HG02885 (cell line): ENCODE measurements at regions not wholly inside any gene's neighbourhood (a gene's known extent, or its start where the extent isn't known, plus 50 kb on each side); places are given as distances from the start of the nearest gene placed in this dataset.
"Not testable (repeated sequence)": the region's sequence is repeated elsewhere in the genome, so short reads cannot be mapped to it uniquely, and the experiment has no call there.

Experiments used
- ATAC-seq: cut with Tn5 transposase; IDR thresholded peaks from one replicate; pipeline ENCODE4 v1.9.1; 2021; ENCODE audit warnings: mild to moderate bottlenecking; ENCODE audit not compliant: unreplicated experiment, poor library complexity

GRCh38 chr5:135279328-135279727, 119.7 kb downstream of the MACROH2A1 start:
- ATAC-seq, result no peak

- no peak for ATAC-seq
Observed at GRCh38 chr5:135276151-135276550, 122.9 kb downstream of the MACROH2A1 start.

- no peak for ATAC-seq
Observed at GRCh38 chr5:135273212-135273611, 125.8 kb downstream of the MACROH2A1 start.

- no peak for ATAC-seq
Observed at GRCh38 chr5:135272311-135272805, 126.7 kb downstream of the MACROH2A1 start.

- no peak for ATAC-seq
Observed at GRCh38 chr5:135271533-135272310, 127.3 kb downstream of the MACROH2A1 start.

GRCh38 chr5:135269931-135270421, 129.1 kb downstream of the MACROH2A1 start:
- no peak for ATAC-seq

- ATAC-seq, result no peak
Observed at GRCh38 chr5:135269199-135269598, 129.8 kb downstream of the MACROH2A1 start.

- ATAC-seq, result no peak
Observed at GRCh38 chr5:135266975-135267374, 132.1 kb downstream of the MACROH2A1 start.

- no peak for ATAC-seq
Observed at GRCh38 chr5:135266303-135266635, 132.8 kb downstream of the MACROH2A1 start.

- ATAC-seq, result no peak
Observed at GRCh38 chr5:135265497-135266302, 133.3 kb downstream of the MACROH2A1 start.

GRCh38 chr5:135264451-135265440, 134.3 kb downstream of the MACROH2A1 start:
- ATAC-seq, result no peak

- no peak for ATAC-seq
Observed at GRCh38 chr5:135263022-135263668, 135.9 kb downstream of the MACROH2A1 start.

- ATAC-seq, result no peak
Observed at GRCh38 chr5:135262364-135262763, 136.7 kb downstream of the MACROH2A1 start.

GRCh38 chr5:135260108-135260507, 138.9 kb downstream of the MACROH2A1 start:
- not testable (repeated sequence) for ATAC-seq

GRCh38 chr5:135255461-135256178, 143.4 kb downstream of the MACROH2A1 start:
- ATAC-seq, result no peak

GRCh38 chr5:135254183-135254582, 144.8 kb downstream of the MACROH2A1 start:
- no peak for ATAC-seq

- no peak for ATAC-seq
Observed at GRCh38 chr5:135253601-135254178, 145.3 kb downstream of the MACROH2A1 start.

GRCh38 chr5:135251093-135251492, 147.9 kb downstream of the MACROH2A1 start:
- ATAC-seq, result no peak

GRCh38 chr5:135250671-135251070, 148.4 kb downstream of the MACROH2A1 start:
- ATAC-seq, result no peak
